Parathyroid adenoma (tissue), 2 donors: ENCODE measurements at regions not wholly inside any gene's neighbourhood (a gene's known extent, or its start where the extent isn't known, plus 50 kb on each side); places are given as distances from the start of the nearest gene placed in this dataset.

ENCODE experiments used
- H2AFZ ChIP-seq: fragments of 300-600 bp; sonication (generic); one replicate; pipeline ENCODE4 v1.7.0; 2017; ENCODE audit warnings: antibody characterized with exemption, mild to moderate bottlenecking
- H3K27ac ChIP-seq: fragments of 300-600 bp; sonication (generic); one replicate; pipeline ENCODE4 v1.7.0; 2017
- H3K27me3 ChIP-seq: fragments of 300-600 bp; sonication (generic); one replicate; pipeline ENCODE4 v1.7.0; 2017; ENCODE audit warnings: low read length; ENCODE audit not compliant: control insufficient read depth, insufficient read depth
- H3K36me3 ChIP-seq: fragments of 300-600 bp; sonication (generic); one replicate; pipeline ENCODE4 v1.7.0; 2017; ENCODE audit warnings: low read length; ENCODE audit not compliant: control insufficient read depth, insufficient read depth
- H3K4me1 ChIP-seq: fragments of 300-600 bp; sonication (generic); one replicate; pipeline ENCODE4 v1.7.0; 2017; ENCODE audit warnings: control low read depth
- H3K4me2 ChIP-seq: fragments of 300-600 bp; sonication (generic); one replicate; pipeline ENCODE4 v1.7.0; 2017; ENCODE audit warnings: low read length
- H3K4me3 ChIP-seq: fragments of 300-600 bp; sonication (generic); one replicate; pipeline ENCODE4 v1.7.0; 2017; ENCODE audit warnings: low read depth, low read length
- H3K79me2 ChIP-seq: fragments of 300-600 bp; sonication (generic); one replicate; pipeline ENCODE4 v1.7.0; 2017; ENCODE audit warnings: control low read depth
- H3K9ac ChIP-seq: fragments of 300-600 bp; sonication (generic); one replicate; pipeline ENCODE4 v1.7.0; 2017; ENCODE audit warnings: mild to moderate bottlenecking
- H3K9me3 ChIP-seq: fragments of 300-600 bp; sonication (generic); one replicate; pipeline ENCODE4 v1.7.0; 2017; ENCODE audit warnings: low read length; ENCODE audit not compliant: control insufficient read depth
- CTCF ChIP-seq: fragments of 300-600 bp; sonication (generic); IDR thresholded peaks from one replicate; pipeline ENCODE4 v1.7.0; 2017; ENCODE audit warnings: antibody characterized with exemption, mild to moderate bottlenecking
- donor health status: primary hyperparathyroidism.

- H2AFZ ChIP-seq = no peak overlapping the region
- no peaks in the 10 kb centered on the region for H3K79me2 ChIP-seq
- no peak overlapping the region for H3K4me2 ChIP-seq
- no peak overlapping the region for H3K4me3 ChIP-seq
- no peaks in the 10 kb centered on the region for H3K27me3 ChIP-seq
- H3K36me3 ChIP-seq = no peaks in the 10 kb centered on the region
- TF ChIP-seq CTCF = no peak
- no peaks in the 10 kb centered on the region for H3K9me3 ChIP-seq
- no peaks in the 10 kb centered on the region for H3K4me1 ChIP-seq
- H3K9ac ChIP-seq = no peak overlapping the region
- H3K27ac ChIP-seq = no peak overlapping the region
Observed at GRCh38 chr13:105377452-105377851, 1158.0 kb downstream of the EFNB2 start.

GRCh38 chr13:105370011-105370650, 1165.3 kb downstream of the EFNB2 start:
- Histone ChIP-seq H2AFZ (no peak overlapping the region), H3K4me1 (no peaks in the 10 kb centered on the region), H3K27me3 (no peaks in the 10 kb centered on the region), H3K9ac (no peak overlapping the region), H3K36me3 (no peaks in the 10 kb centered on the region), H3K4me3 (no peak overlapping the region), H3K27ac (no peak overlapping the region), H3K4me2 (no peak overlapping the region), H3K9me3 (no peaks in the 10 kb centered on the region), H3K79me2 (no peaks in the 10 kb centered on the region)
- TF ChIP-seq CTCF = no peak

- Histone ChIP-seq H2AFZ (no peak overlapping the region), H3K4me3 (no peak overlapping the region), H3K36me3 (no peaks in the 10 kb centered on the region), H3K4me2 (no peak overlapping the region), H3K27ac (no peak overlapping the region), H3K27me3 (no peaks in the 10 kb centered on the region), H3K79me2 (no peaks in the 10 kb centered on the region), H3K9ac (no peak overlapping the region), H3K4me1 (no peaks in the 10 kb centered on the region), H3K9me3 (no peaks in the 10 kb centered on the region)
- no peak for TF ChIP-seq CTCF
Observed at GRCh38 chr13:105368781-105369180, 1166.7 kb downstream of the EFNB2 start.

- Histone ChIP-seq H3K79me2 (no peaks in the 10 kb centered on the region), H3K36me3 (no peaks in the 10 kb centered on the region), H2AFZ (no peak overlapping the region), H3K27me3 (no peaks in the 10 kb centered on the region), H3K9me3 (no peaks in the 10 kb centered on the region), H3K4me2 (no peak overlapping the region), H3K4me1 (no peaks in the 10 kb centered on the region), H3K9ac (no peak overlapping the region), H3K27ac (no peak overlapping the region), H3K4me3 (no peak overlapping the region)
- no peak for TF ChIP-seq CTCF
Observed at GRCh38 chr13:105365831-105366230, 1169.6 kb downstream of the EFNB2 start.

- H3K9me3 ChIP-seq = no peaks in the 10 kb centered on the region
- H2AFZ ChIP-seq = no peak overlapping the region
- no peak overlapping the region for H3K9ac ChIP-seq
- H3K4me2 ChIP-seq = no peak overlapping the region
- no peak overlapping the region for H3K27ac ChIP-seq
- no peaks in the 10 kb centered on the region for H3K36me3 ChIP-seq
- H3K4me1 ChIP-seq = no peaks in the 10 kb centered on the region
- H3K4me3 ChIP-seq = no peak overlapping the region
- TF ChIP-seq CTCF = no peak
- H3K79me2 ChIP-seq = no peaks in the 10 kb centered on the region
- H3K27me3 ChIP-seq = no peaks in the 10 kb centered on the region
Observed at GRCh38 chr13:105365021-105365550, 1170.4 kb downstream of the EFNB2 start.
